ENCODE measurements at regions not wholly inside any gene's neighbourhood (a gene's known extent, or its start where the extent isn't known, plus 50 kb on each side); places are given as distances from the start of the nearest gene placed in this dataset.

- no peak for TF ChIP-seq CTCF (IDR thresholded peaks at IDR 0.05)
- TF ChIP-seq POLR2A (IDR thresholded peaks at IDR 0.05): no peak
- TF ChIP-seq POLR2AphosphoS5 (IDR thresholded peaks at IDR 0.05): no peak
Measured at GRCh38 chr9:1221298-1221697, 171.1 kb downstream of the DMRT2 start.

All from transverse colon (tissue), 4 donors.